ENCODE measurements at regions not wholly inside any gene's neighbourhood (a gene's known extent, or its start where the extent isn't known, plus 50 kb on each side); places are given as distances from the start of the nearest gene placed in this dataset.

GRCh38 chrX:104391906-104392305 is 137.2 kb upstream of the ESX1 start:
- H3K9ac ChIP-seq (ENCODE audit: low read depth, low read length, poor library complexity): no peak overlapping the region
- no peaks in the 10 kb centered on the region for H3K9me3 ChIP-seq (replicated peaks in 1 of 2; ENCODE audit: control insufficient read depth in 2 of 2, insufficient read depth in 1 of 2, low read depth in 1 of 2, low read length in 2 of 2)
- no peak overlapping the region for H2AFZ ChIP-seq (ENCODE audit: low read length)
- H2AK5ac ChIP-seq (ENCODE audit: low read depth, low read length): no peak overlapping the region
- H3K36me3 ChIP-seq (replicated peaks in 1 of 2; ENCODE audit: control insufficient read depth in 2 of 2, insufficient read depth in 2 of 2, low read length in 2 of 2): no peaks in the 10 kb centered on the region
- H3K4ac ChIP-seq (ENCODE audit: low read length): no peak overlapping the region
- H3K27ac ChIP-seq (replicated peaks; ENCODE audit: low read length): no peak overlapping the region
- no peak overlapping the region for H2BK12ac ChIP-seq (ENCODE audit: low read length)
- no CpG with 5 or more reads among the region's 4 CpGs for WGBS, 2 donors (ENCODE audit: extremely low coverage in 2 of 2, insufficient read length in 2 of 2, insufficient replicate concordance in 1 of 2)
- H3K14ac ChIP-seq (ENCODE audit: low read length): no peak overlapping the region
- no peak overlapping the region for H4K8ac ChIP-seq (ENCODE audit: low read depth, low read length)
- no peaks in the 10 kb centered on the region for H3K79me1 ChIP-seq (ENCODE audit: low read depth, low read length)
- no peak overlapping the region for H2BK15ac ChIP-seq (ENCODE audit: low read length)
- no peak overlapping the region for H3K4me3 ChIP-seq (ENCODE audit: low read length in 2 of 2)
- H3K23ac ChIP-seq (ENCODE audit: low read depth, low read length, poor library complexity): no peak overlapping the region
- no peak overlapping the region for H2BK120ac ChIP-seq (ENCODE audit: low read depth, low read length)
- no peak overlapping the region for H4K91ac ChIP-seq (ENCODE audit: low read depth, low read length, poor library complexity)
- no peak overlapping the region for H3K18ac ChIP-seq (ENCODE audit: low read length)
- no peak for DNase-seq (ENCODE audit: low spot score)
- no peak overlapping the region for H3K4me2 ChIP-seq (ENCODE audit: insufficient read depth, low read length, poor library complexity, severe bottlenecking)
- H3K27me3 ChIP-seq (ENCODE audit: control insufficient read depth in 3 of 3, insufficient read depth in 3 of 3, low read depth in 1 of 3, low read length in 3 of 3): peaks cover 0 to 3% (median 0%) of the 10 kb centered on the region in 3 experiments
- no peaks in the 10 kb centered on the region for H3K4me1 ChIP-seq (ENCODE audit: control insufficient read depth in 2 of 2, insufficient read depth in 1 of 2, low read depth in 1 of 2, low read length in 2 of 2)
- H2BK5ac ChIP-seq (ENCODE audit: low read length): no peak overlapping the region

DNA sequence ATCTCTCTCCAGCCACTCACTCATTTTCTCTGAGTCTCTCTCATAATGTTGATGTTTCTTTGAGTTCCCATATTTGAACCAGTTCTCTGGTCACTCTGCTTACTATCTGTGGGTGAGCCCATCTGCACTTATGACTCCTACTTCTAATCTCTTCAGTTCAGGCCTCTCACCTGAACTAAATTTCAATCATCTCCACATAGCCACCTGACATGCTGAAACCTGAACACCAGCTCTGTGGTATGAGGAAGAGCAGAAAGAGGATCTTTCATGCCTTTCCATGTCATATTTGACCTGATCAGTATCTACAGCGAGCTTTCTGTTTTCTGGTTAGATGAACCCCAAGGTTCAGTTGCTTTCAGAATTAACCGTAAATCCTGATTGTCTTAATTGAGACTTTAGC is 122.2 kb upstream of the ESX1 start:
- H4K8ac ChIP-seq (ENCODE audit: low read depth, low read length): no peak overlapping the region
- WGBS, 2 donors (ENCODE audit: extremely low coverage in 2 of 2, insufficient read length in 2 of 2, insufficient replicate concordance in 1 of 2): no CpG with 5 or more reads among the region's 2 CpGs
- no peaks in the 10 kb centered on the region for H3K9me3 ChIP-seq (replicated peaks in 1 of 2; ENCODE audit: control insufficient read depth in 2 of 2, insufficient read depth in 1 of 2, low read depth in 1 of 2, low read length in 2 of 2)
- no peak overlapping the region for H2BK15ac ChIP-seq (ENCODE audit: low read length)
- no peak overlapping the region for H3K27ac ChIP-seq (replicated peaks; ENCODE audit: low read length)
- no peaks in the 10 kb centered on the region for H3K36me3 ChIP-seq (replicated peaks in 1 of 2; ENCODE audit: control insufficient read depth in 2 of 2, insufficient read depth in 2 of 2, low read length in 2 of 2)
- H3K4me2 ChIP-seq (ENCODE audit: insufficient read depth, low read length, poor library complexity, severe bottlenecking): no peak overlapping the region
- H3K79me1 ChIP-seq (ENCODE audit: low read depth, low read length): no peaks in the 10 kb centered on the region
- H3K23ac ChIP-seq (ENCODE audit: low read depth, low read length, poor library complexity): no peak overlapping the region
- H3K18ac ChIP-seq (ENCODE audit: low read length): no peak overlapping the region
- no peak overlapping the region for H4K91ac ChIP-seq (ENCODE audit: low read depth, low read length, poor library complexity)
- H3K27me3 ChIP-seq (ENCODE audit: control insufficient read depth in 3 of 3, insufficient read depth in 3 of 3, low read depth in 1 of 3, low read length in 3 of 3): peaks cover 0 to 5% (median 0%) of the 10 kb centered on the region in 3 experiments
- H3K14ac ChIP-seq (ENCODE audit: low read length): no peak overlapping the region
- H2BK5ac ChIP-seq (ENCODE audit: low read length): no peak overlapping the region
- no peak overlapping the region for H2AK5ac ChIP-seq (ENCODE audit: low read depth, low read length)
- H3K4me1 ChIP-seq (ENCODE audit: control insufficient read depth in 2 of 2, insufficient read depth in 1 of 2, low read depth in 1 of 2, low read length in 2 of 2): no peaks in the 10 kb centered on the region
- no peak overlapping the region for H3K9ac ChIP-seq (ENCODE audit: low read depth, low read length, poor library complexity)
- DNase-seq (ENCODE audit: low spot score): no peak
- H3K4ac ChIP-seq (ENCODE audit: low read length): no peak overlapping the region
- no peak overlapping the region for H2AFZ ChIP-seq (ENCODE audit: low read length)
- no peak overlapping the region for H2BK12ac ChIP-seq (ENCODE audit: low read length)
- H2BK120ac ChIP-seq (ENCODE audit: low read depth, low read length): no peak overlapping the region
- H3K4me3 ChIP-seq (ENCODE audit: low read length in 2 of 2): no peak overlapping the region

- H3K14ac ChIP-seq (ENCODE audit: low read length): no peak overlapping the region
- H3K4me1 ChIP-seq (ENCODE audit: control insufficient read depth in 2 of 2, insufficient read depth in 1 of 2, low read depth in 1 of 2, low read length in 2 of 2): no peaks in the 10 kb centered on the region
- no peak overlapping the region for H2AFZ ChIP-seq (ENCODE audit: low read length)
- H3K4me3 ChIP-seq (ENCODE audit: low read length in 2 of 2): no peak overlapping the region
- no peaks in the 10 kb centered on the region for H3K79me1 ChIP-seq (ENCODE audit: low read depth, low read length)
- H2BK5ac ChIP-seq (ENCODE audit: low read length): no peak overlapping the region
- H2BK15ac ChIP-seq (ENCODE audit: low read length): no peak overlapping the region
- no peak overlapping the region for H3K23ac ChIP-seq (ENCODE audit: low read depth, low read length, poor library complexity)
- H3K9ac ChIP-seq (ENCODE audit: low read depth, low read length, poor library complexity): no peak overlapping the region
- no CpG with 5 or more reads among the region's 1 CpG for WGBS, 2 donors (ENCODE audit: extremely low coverage in 2 of 2, insufficient read length in 2 of 2, insufficient replicate concordance in 1 of 2)
- H3K18ac ChIP-seq (ENCODE audit: low read length): no peak overlapping the region
- no peak overlapping the region for H3K27ac ChIP-seq (replicated peaks; ENCODE audit: low read length)
- H2AK5ac ChIP-seq (ENCODE audit: low read depth, low read length): no peak overlapping the region
- no peak for DNase-seq (ENCODE audit: low spot score)
- H3K36me3 ChIP-seq (replicated peaks in 1 of 2; ENCODE audit: control insufficient read depth in 2 of 2, insufficient read depth in 2 of 2, low read length in 2 of 2): no peaks in the 10 kb centered on the region
- no peak overlapping the region for H2BK12ac ChIP-seq (ENCODE audit: low read length)
- H3K9me3 ChIP-seq (replicated peaks in 1 of 2; ENCODE audit: control insufficient read depth in 2 of 2, insufficient read depth in 1 of 2, low read depth in 1 of 2, low read length in 2 of 2): no peaks in the 10 kb centered on the region
- no peak overlapping the region for H2BK120ac ChIP-seq (ENCODE audit: low read depth, low read length)
- H4K91ac ChIP-seq (ENCODE audit: low read depth, low read length, poor library complexity): no peak overlapping the region
- H3K4me2 ChIP-seq (ENCODE audit: insufficient read depth, low read length, poor library complexity, severe bottlenecking): no peak overlapping the region
- no peak overlapping the region for H3K4ac ChIP-seq (ENCODE audit: low read length)
- H4K8ac ChIP-seq (ENCODE audit: low read depth, low read length): no peak overlapping the region
- no peaks in the 10 kb centered on the region for H3K27me3 ChIP-seq (ENCODE audit: control insufficient read depth in 3 of 3, insufficient read depth in 3 of 3, low read depth in 1 of 3, low read length in 3 of 3)
Measured at GRCh38 chrX:104372547-104372946, 117.8 kb upstream of the ESX1 start.

DNA sequence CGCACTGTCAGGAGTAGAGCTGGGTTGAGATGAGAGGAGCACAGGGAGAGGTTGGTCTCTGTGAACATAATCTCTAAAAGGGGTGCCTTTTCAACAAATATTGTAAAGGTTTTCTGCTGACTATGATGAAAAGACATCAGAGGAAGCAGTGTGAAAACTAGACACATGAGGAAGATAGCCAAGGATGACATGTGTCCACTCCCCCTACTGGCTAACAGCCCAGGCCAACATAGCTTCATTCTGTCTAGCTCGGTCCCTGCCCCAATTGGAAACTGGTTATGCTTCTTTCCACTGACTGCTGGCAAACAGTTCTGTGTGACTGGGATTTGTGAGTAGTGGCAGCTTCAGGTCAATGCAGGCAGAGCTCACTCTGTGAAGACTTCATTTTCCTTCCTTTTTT is 115.4 kb upstream of the ESX1 start:
- no peak for DNase-seq (ENCODE audit: low spot score)

More for the DNA sequence above, 115.4 kb upstream of the ESX1 start:
- Histone ChIP-seq H3K79me1 (ENCODE audit: low read depth, low read length) (no peaks in the 10 kb centered on the region), H2AFZ (ENCODE audit: low read length) (no peak overlapping the region), H3K9ac (ENCODE audit: low read depth, low read length, poor library complexity) (no peak overlapping the region), H2AK5ac (ENCODE audit: low read depth, low read length) (no peak overlapping the region), H3K4me1 (ENCODE audit: control insufficient read depth in 2 of 2, insufficient read depth in 1 of 2, low read depth in 1 of 2, low read length in 2 of 2) (no peaks in the 10 kb centered on the region), H3K14ac (ENCODE audit: low read length) (no peak overlapping the region), H3K27ac (replicated peaks; ENCODE audit: low read length) (no peak overlapping the region), H2BK120ac (ENCODE audit: low read depth, low read length) (no peak overlapping the region), H3K4me2 (ENCODE audit: insufficient read depth, low read length, poor library complexity, severe bottlenecking) (no peak overlapping the region), H2BK15ac (ENCODE audit: low read length) (no peak overlapping the region), H3K23ac (ENCODE audit: low read depth, low read length, poor library complexity) (no peak overlapping the region), H4K91ac (ENCODE audit: low read depth, low read length, poor library complexity) (no peak overlapping the region), H3K36me3 (replicated peaks in 1 of 2; ENCODE audit: control insufficient read depth in 2 of 2, insufficient read depth in 2 of 2, low read length in 2 of 2) (no peaks in the 10 kb centered on the region), H2BK5ac (ENCODE audit: low read length) (no peak overlapping the region), H3K4me3 (ENCODE audit: low read length in 2 of 2) (no peak overlapping the region), H3K9me3 (replicated peaks in 1 of 2; ENCODE audit: control insufficient read depth in 2 of 2, insufficient read depth in 1 of 2, low read depth in 1 of 2, low read length in 2 of 2) (no peaks in the 10 kb centered on the region), H2BK12ac (ENCODE audit: low read length) (no peak overlapping the region), H3K27me3 (ENCODE audit: control insufficient read depth in 3 of 3, insufficient read depth in 3 of 3, low read depth in 1 of 3, low read length in 3 of 3) (no peaks in the 10 kb centered on the region), H3K18ac (ENCODE audit: low read length) (no peak overlapping the region), H3K4ac (ENCODE audit: low read length) (no peak overlapping the region), H4K8ac (ENCODE audit: low read depth, low read length) (no peak overlapping the region)
- no CpG with 5 or more reads among the region's 2 CpGs for WGBS, 2 donors (ENCODE audit: extremely low coverage in 2 of 2, insufficient read length in 2 of 2, insufficient replicate concordance in 1 of 2)

All from neuronal stem cell (in vitro differentiated cells).